SK-N-SH (cell line): ENCODE measurements at regions not wholly inside any gene's neighbourhood (a gene's known extent, or its start where the extent isn't known, plus 50 kb on each side); places are given as distances from the start of the nearest gene placed in this dataset.

ENCODE experiments used
- CTCF ChIP-seq: fragments of 200-600 bp; sonication (generic); IDR thresholded peaks from 2 replicates; pipeline ENCODE4 v1.6.1; 2017; ENCODE audit warnings: antibody characterized with exemption, mild to moderate bottlenecking, moderate library complexity
- EZH2phosphoT487 ChIP-seq: fragments of 200-600 bp; sonication (generic); IDR thresholded peaks from 2 replicates; pipeline ENCODE4 v1.6.1; 2017; ENCODE audit warnings: low read depth, mixed run types, mild to moderate bottlenecking, antibody characterized with exemption, moderate library complexity, borderline replicate concordance
- FOXM1 ChIP-seq: IDR thresholded peaks from 2 replicates; pipeline ENCODE4 v1.4.0; 2012; ENCODE audit warnings: low read depth, mild to moderate bottlenecking
- GABPA ChIP-seq: IDR thresholded peaks from 2 replicates; pipeline ENCODE4 v1.4.0; 2012; ENCODE audit warnings: low read depth, mild to moderate bottlenecking
- POLR2AphosphoS5 ChIP-seq: IDR thresholded peaks from 2 replicates; pipeline ENCODE4 v1.6.1; 2012; ENCODE audit warnings: low read depth, low read length
- REST ChIP-seq: IDR thresholded peaks from 2 replicates; pipeline ENCODE4 v1.6.1; 2012; ENCODE audit warnings: mild to moderate bottlenecking, low read depth, low read length, moderate library complexity
- RXRA ChIP-seq: IDR thresholded peaks from 2 replicates; pipeline ENCODE4 v1.4.0; 2012; ENCODE audit warnings: low read depth, mild to moderate bottlenecking, borderline replicate concordance
- SIN3A ChIP-seq: IDR thresholded peaks from 2 replicates; pipeline ENCODE4 v1.6.1; 2012; ENCODE audit warnings: low read depth, mild to moderate bottlenecking, low read length, moderate library complexity, borderline replicate concordance
- SMC3 ChIP-seq: IDR thresholded peaks from 2 replicates; pipeline ENCODE4 v1.6.1; 2012; ENCODE audit warnings: low read depth, low read length, improper control_type of control experiment
- USF1 ChIP-seq: IDR thresholded peaks from 2 replicates; pipeline ENCODE4 v1.4.0; 2012; ENCODE audit warnings: low read depth, borderline replicate concordance
- USF2 ChIP-seq: fragments of 150-350 bp; IDR thresholded peaks from 2 replicates; pipeline ENCODE4 v1.6.1; 2017; ENCODE audit warnings: antibody characterized with exemption, low read length, low read depth, borderline replicate concordance

- TF ChIP-seq CTCF (no peak), USF1 (no peak), FOXM1 (no peak), REST (no peak), SIN3A (no peak), SMC3 (no peak), USF2 (no peak), RXRA (no peak), GABPA (no peak), EZH2phosphoT487 (no peak), POLR2AphosphoS5 (no peak)
These were observed 1126.3 kb downstream of the SORCS1 start for GRCh38 chr10:106038246-106038645.
